HEK293 (cell line): ENCODE measurements at regions not wholly inside any gene's neighbourhood (a gene's known extent, or its start where the extent isn't known, plus 50 kb on each side); places are given as distances from the start of the nearest gene placed in this dataset.

Experiments used
- CTCF ChIA-PET: fragments of 350-600 bp; formaldehyde crosslinking; extraction: SDS; loops from one replicate; lab custom pipeline; 2021; ENCODE audit warnings: antibody characterized with exemption; lab: Yijun Ruan, JAX
- POLR2A ChIA-PET: fragments of 300-600 bp; formaldehyde crosslinking; extraction: SDS; loops from one replicate; lab custom pipeline; 2020; ENCODE audit warnings: antibody characterized with exemption, inconsistent platforms; lab: Yijun Ruan, JAX
- H3K27ac ChIP-seq: fragments of 200-500 bp; sonication (Bioruptor generic); 2 replicates; pipeline ENCODE4 v1.5.1; 2014; ENCODE audit warnings: low read depth, low read length, control low read depth, inconsistent platforms; ENCODE audit errors: extremely low read depth
- H3K36me3 ChIP-seq, 2 experiments: fragments of 200-500 bp in 1 of 2; sonication (Bioruptor generic) in 1 of 2; 1 replicate in 1 of 2; 2 replicates in 1 of 2; pipeline ENCODE4 v1.5.1; 2014 to 2017; ENCODE audit warnings: inconsistent platforms in 2 of 2, low read length in 2 of 2; ENCODE audit not compliant: control insufficient read depth in 2 of 2, insufficient read depth in 1 of 2
- H3K4me1 ChIP-seq: fragments of 200-500 bp; sonication (Bioruptor generic); 2 replicates; pipeline ENCODE4 v1.5.1; 2014; ENCODE audit warnings: mild to moderate bottlenecking, low read length, inconsistent platforms; ENCODE audit not compliant: control insufficient read depth, insufficient read depth
- H3K4me3 ChIP-seq: 2 replicates; pipeline ENCODE4 v1.5.1; 2011; ENCODE audit warnings: low read depth, mild to moderate bottlenecking, control low read depth, low read length, moderate library complexity
- H3K9me3 ChIP-seq: fragments of 200-500 bp; sonication (Bioruptor generic); 2 replicates; pipeline ENCODE4 v1.5.1; 2014; ENCODE audit warnings: low read depth, low read length, inconsistent platforms; ENCODE audit not compliant: control insufficient read depth, insufficient read depth
- ZFP69B ChIP-seq: fragments of 450-650 bp; formaldehyde crosslinking; IDR thresholded peaks from 2 replicates; pipeline ENCODE4 v1.5.1; 2016; ENCODE audit warnings: missing biosample characterization, missing genetic modification characterization
- ZNF138 ChIP-seq: fragments of 450-650 bp; formaldehyde crosslinking; IDR thresholded peaks from 2 replicates; pipeline ENCODE4 v1.5.1; 2016; ENCODE audit warnings: missing biosample characterization, missing genetic modification characterization, borderline replicate concordance
- ZNF23 ChIP-seq: fragments of 450-650 bp; formaldehyde crosslinking; IDR thresholded peaks from 2 replicates; pipeline ENCODE4 v1.5.1; 2016; ENCODE audit warnings: missing biosample characterization, missing genetic modification characterization, borderline replicate concordance
- ZNF239 ChIP-seq: fragments of 450-650 bp; formaldehyde crosslinking; IDR thresholded peaks from 2 replicates; pipeline ENCODE4 v1.5.1; 2016; ENCODE audit warnings: missing biosample characterization, missing genetic modification characterization
- ZNF335 ChIP-seq: fragments of 450-650 bp; formaldehyde crosslinking; conservative IDR thresholded peaks from 2 replicates; pipeline ENCODE4 v1.5.1; 2016; ENCODE audit warnings: missing biosample characterization, missing genetic modification characterization
- ZNF48 ChIP-seq: fragments of 450-650 bp; formaldehyde crosslinking; IDR thresholded peaks from 2 replicates; pipeline ENCODE4 v1.5.1; 2016; ENCODE audit warnings: missing biosample characterization, missing genetic modification characterization
- ZNF510 ChIP-seq: fragments of 450-650 bp; formaldehyde crosslinking; IDR thresholded peaks from 2 replicates; pipeline ENCODE4 v1.5.1; 2018; ENCODE audit warnings: mild to moderate bottlenecking, missing genetic modification characterization, missing biosample characterization; ENCODE audit not compliant: insufficient replicate concordance
- ZNF626 ChIP-seq: fragments of 450-650 bp; sonication (Bioruptor Pico); formaldehyde crosslinking; IDR thresholded peaks from 2 replicates; pipeline ENCODE4 v1.5.1; 2018; ENCODE audit warnings: missing biosample characterization, missing genetic modification characterization, inconsistent platforms
- ZNF777 ChIP-seq: fragments of 450-650 bp; formaldehyde crosslinking; IDR thresholded peaks from 2 replicates; pipeline ENCODE4 v1.5.1; 2017; ENCODE audit warnings: missing biosample characterization, missing genetic modification characterization, borderline replicate concordance
- TF ChIP-seq, protein P1 (sequence below): fragments of 450-650 bp; formaldehyde crosslinking; IDR thresholded peaks from 2 replicates; pipeline ENCODE4 v1.5.1; 2017; ENCODE audit warnings: missing biosample characterization, mild to moderate bottlenecking, missing genetic modification characterization, moderate library complexity
- TF ChIP-seq, protein P2 (sequence below): fragments of 450-650 bp; formaldehyde crosslinking; IDR thresholded peaks from 2 replicates; pipeline ENCODE4 v1.5.1; 2016; ENCODE audit warnings: missing biosample characterization, missing genetic modification characterization
- TF ChIP-seq, protein P3 (sequence below): fragments of 450-650 bp; formaldehyde crosslinking; IDR thresholded peaks from 2 replicates; pipeline ENCODE4 v1.5.1; 2016; ENCODE audit warnings: missing biosample characterization, missing genetic modification characterization
- TF ChIP-seq, protein P4 (sequence below): fragments of 450-650 bp; formaldehyde crosslinking; IDR thresholded peaks from 2 replicates; pipeline ENCODE4 v1.5.1; 2016; ENCODE audit warnings: missing biosample characterization, missing genetic modification characterization, borderline replicate concordance

DNA sequence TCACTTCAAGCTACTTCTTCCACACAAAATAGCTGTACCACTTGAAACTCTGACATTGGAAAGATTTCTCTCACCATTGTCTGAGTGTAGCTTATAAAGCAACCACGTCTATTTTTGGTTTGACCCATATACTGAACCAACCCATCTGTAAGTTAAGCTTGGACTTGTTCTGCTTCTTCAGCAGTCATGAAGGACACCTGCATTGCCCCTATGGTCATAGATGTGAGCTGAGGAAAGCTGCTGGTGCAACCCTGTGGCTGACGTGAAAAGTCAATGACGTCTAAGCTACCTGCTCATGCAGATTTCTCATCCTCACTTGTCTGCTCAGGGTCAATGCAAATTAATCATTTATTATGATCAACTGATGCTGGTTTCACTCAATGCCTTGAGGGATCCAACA is 417.4 kb downstream of the CETN3 start:
- Histone ChIP-seq H3K4me3 (no peak overlapping the region), H3K36me3 (no peaks in the 10 kb centered on the region), H3K27ac (no peak overlapping the region)
- POLR2A ChIA-PET: no interaction called here
- CTCF ChIA-PET: interaction anchor here (0.8 kb wide), 1 partner anchor 8 kb away, joined by 3 read pairs; no protein-coding TSS in a partner anchor
- TF ChIP-seq ZNF510 (tag by site-specific recombination): no peak
- no peak for TF ChIP-seq ZNF48 (tag by site-specific recombination)
- TF ChIP-seq, protein P1, sequence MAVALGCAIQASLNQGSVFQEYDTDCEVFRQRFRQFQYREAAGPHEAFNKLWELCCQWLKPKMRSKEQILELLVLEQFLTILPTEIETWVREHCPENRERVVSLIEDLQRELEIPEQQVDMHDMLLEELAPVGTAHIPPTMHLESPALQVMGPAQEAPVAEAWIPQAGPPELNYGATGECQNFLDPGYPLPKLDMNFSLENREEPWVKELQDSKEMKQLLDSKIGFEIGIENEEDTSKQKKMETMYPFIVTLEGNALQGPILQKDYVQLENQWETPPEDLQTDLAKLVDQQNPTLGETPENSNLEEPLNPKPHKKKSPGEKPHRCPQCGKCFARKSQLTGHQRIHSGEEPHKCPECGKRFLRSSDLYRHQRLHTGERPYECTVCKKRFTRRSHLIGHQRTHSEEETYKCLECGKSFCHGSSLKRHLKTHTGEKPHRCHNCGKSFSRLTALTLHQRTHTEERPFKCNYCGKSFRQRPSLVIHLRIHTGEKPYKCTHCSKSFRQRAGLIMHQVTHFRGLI: no peak
- TF ChIP-seq ZNF335: no peak
- TF ChIP-seq, protein P2, sequence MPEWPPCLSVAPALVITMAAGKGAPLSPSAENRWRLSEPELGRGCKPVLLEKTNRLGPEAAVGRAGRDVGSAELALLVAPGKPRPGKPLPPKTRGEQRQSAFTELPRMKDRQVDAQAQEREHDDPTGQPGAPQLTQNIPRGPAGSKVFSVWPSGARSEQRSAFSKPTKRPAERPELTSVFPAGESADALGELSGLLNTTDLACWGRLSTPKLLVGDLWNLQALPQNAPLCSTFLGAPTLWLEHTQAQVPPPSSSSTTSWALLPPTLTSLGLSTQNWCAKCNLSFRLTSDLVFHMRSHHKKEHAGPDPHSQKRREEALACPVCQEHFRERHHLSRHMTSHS (tag by site-specific recombination): no peak
- TF ChIP-seq ZNF239: no peak
- TF ChIP-seq, protein P3, sequence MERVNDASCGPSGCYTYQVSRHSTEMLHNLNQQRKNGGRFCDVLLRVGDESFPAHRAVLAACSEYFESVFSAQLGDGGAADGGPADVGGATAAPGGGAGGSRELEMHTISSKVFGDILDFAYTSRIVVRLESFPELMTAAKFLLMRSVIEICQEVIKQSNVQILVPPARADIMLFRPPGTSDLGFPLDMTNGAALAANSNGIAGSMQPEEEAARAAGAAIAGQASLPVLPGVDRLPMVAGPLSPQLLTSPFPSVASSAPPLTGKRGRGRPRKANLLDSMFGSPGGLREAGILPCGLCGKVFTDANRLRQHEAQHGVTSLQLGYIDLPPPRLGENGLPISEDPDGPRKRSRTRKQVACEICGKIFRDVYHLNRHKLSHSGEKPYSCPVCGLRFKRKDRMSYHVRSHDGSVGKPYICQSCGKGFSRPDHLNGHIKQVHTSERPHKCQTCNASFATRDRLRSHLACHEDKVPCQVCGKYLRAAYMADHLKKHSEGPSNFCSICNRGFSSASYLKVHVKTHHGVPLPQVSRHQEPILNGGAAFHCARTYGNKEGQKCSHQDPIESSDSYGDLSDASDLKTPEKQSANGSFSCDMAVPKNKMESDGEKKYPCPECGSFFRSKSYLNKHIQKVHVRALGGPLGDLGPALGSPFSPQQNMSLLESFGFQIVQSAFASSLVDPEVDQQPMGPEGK: no peak
- TF ChIP-seq, all 188 proteins: peak for 0
- no peaks in the 10 kb centered on the region for H3K4me1 ChIP-seq
- H3K9me3 ChIP-seq: no peaks in the 10 kb centered on the region

DNA sequence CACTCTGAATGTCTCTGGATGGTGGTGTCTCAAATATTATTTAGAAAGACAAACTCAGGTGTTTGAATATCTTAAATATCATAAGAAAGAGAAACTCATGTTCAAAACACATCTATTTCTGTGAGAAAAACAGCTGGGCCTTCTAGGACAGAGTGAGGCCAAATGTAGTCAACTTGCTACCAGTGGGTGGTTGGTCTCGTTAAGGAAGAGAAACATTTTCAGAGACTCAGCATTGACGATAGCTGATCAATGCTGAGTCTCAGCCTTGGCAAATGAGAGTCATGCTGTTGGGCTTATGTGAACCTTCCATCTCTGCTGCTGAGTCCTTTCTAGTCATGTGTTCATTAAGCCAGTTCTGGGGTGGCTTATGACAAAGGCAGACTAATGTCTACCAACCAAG is 418.0 kb downstream of the CETN3 start:
- no peak overlapping the region for H3K27ac ChIP-seq
- CTCF ChIA-PET: interaction anchor here (0.6 to 0.8 kb wide), 2 partner anchors 8 to 613 kb away, joined by 3 to 4 read pairs; no protein-coding TSS in a partner anchor

DNA sequence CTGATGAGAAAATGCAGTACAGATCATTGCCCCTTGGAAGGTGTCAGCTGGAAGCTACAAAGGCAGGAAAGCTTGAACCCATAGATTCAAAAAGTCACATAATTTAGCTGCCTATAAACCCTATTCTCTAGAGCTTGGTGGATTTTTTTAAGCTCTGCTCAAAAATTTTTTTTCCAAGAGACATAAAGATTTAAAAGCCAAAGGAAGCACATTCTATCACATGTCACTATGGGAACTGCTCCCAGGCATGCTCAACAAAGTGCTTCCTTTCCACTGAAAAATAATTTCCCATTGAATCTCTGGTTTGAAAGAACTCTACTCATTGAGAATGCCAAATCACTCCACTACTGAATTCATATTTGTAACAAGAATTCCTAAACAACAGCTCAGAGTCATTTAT is 419.8 kb downstream of the CETN3 start:
- H3K4me1 ChIP-seq: no peaks in the 10 kb centered on the region
- POLR2A ChIA-PET: no interaction called here
- no peak for TF ChIP-seq ZNF48 (tag by site-specific recombination)
- no peaks in the 10 kb centered on the region for H3K36me3 ChIP-seq
- H3K4me3 ChIP-seq: no peak overlapping the region
- no peaks in the 10 kb centered on the region for H3K9me3 ChIP-seq
- H3K27ac ChIP-seq: no peak overlapping the region
- CTCF ChIA-PET: no interaction called here

More for the DNA sequence above, 418.0 kb downstream of the CETN3 start:
- no peak for TF ChIP-seq ZNF23 (tag by site-specific recombination)
- no peak for TF ChIP-seq ZNF777 (tag by site-specific recombination)
- no peak for TF ChIP-seq ZNF138 (tag by site-specific recombination)
- TF ChIP-seq, protein P4, sequence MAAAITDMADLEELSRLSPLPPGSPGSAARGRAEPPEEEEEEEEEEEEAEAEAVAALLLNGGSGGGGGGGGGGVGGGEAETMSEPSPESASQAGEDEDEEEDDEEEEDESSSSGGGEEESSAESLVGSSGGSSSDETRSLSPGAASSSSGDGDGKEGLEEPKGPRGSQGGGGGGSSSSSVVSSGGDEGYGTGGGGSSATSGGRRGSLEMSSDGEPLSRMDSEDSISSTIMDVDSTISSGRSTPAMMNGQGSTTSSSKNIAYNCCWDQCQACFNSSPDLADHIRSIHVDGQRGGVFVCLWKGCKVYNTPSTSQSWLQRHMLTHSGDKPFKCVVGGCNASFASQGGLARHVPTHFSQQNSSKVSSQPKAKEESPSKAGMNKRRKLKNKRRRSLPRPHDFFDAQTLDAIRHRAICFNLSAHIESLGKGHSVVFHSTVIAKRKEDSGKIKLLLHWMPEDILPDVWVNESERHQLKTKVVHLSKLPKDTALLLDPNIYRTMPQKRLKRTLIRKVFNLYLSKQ (tag by site-specific recombination): no peak
- no peak for TF ChIP-seq ZFP69B
- TF ChIP-seq ZNF626 (tag by site-specific recombination): no peak
- Histone ChIP-seq H3K36me3 (no peaks in the 10 kb centered on the region), H3K4me1 (no peaks in the 10 kb centered on the region), H3K9me3 (no peaks in the 10 kb centered on the region), H3K4me3 (no peak overlapping the region)
- POLR2A ChIA-PET: no interaction called here
